ENCODE measurements at regions not wholly inside any gene's neighbourhood (a gene's known extent, or its start where the extent isn't known, plus 50 kb on each side); places are given as distances from the start of the nearest gene placed in this dataset.

DNA sequence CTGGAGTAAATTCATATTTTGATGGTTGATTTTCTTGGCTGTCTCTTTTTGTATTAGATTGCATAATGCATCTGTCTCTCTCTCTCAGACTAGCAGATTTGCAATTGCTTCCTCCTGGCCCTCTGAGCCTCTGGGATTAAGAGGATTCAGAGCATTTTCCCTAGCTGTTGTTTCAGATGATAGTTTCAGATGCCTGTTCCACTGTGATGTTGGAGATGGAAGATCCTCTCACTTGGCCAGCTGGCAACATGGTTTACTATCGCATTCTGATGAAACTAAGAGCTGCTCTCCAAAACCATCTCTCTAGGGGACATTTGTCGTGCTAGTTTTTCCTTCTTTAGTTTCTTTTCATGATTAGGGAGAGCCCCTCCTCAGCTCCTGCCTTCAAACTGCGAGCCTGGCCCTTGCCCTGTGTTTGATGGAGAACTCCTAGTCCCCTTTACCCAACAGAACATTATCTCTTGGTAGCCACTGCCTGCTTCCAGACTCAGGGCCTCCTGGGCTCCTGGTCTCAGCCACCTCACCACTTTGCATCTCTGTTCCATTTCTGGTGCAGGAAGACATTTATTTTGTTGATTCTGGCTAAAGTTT lies 244.6 kb downstream of the B3GLCT start:
- TF ChIP-seq CTCF (IDR thresholded peaks at IDR 0.05; ENCODE audit: low read depth, low read length, missing input control) (no peak), RAD21 (IDR thresholded peaks at IDR 0.05) (no peak), GABPA (IDR thresholded peaks at IDR 0.05 in 1 of 2, conservative IDR thresholded peaks at IDR 0.05 in 1 of 2) (no peak)
- TF ChIP-seq, protein P1, sequence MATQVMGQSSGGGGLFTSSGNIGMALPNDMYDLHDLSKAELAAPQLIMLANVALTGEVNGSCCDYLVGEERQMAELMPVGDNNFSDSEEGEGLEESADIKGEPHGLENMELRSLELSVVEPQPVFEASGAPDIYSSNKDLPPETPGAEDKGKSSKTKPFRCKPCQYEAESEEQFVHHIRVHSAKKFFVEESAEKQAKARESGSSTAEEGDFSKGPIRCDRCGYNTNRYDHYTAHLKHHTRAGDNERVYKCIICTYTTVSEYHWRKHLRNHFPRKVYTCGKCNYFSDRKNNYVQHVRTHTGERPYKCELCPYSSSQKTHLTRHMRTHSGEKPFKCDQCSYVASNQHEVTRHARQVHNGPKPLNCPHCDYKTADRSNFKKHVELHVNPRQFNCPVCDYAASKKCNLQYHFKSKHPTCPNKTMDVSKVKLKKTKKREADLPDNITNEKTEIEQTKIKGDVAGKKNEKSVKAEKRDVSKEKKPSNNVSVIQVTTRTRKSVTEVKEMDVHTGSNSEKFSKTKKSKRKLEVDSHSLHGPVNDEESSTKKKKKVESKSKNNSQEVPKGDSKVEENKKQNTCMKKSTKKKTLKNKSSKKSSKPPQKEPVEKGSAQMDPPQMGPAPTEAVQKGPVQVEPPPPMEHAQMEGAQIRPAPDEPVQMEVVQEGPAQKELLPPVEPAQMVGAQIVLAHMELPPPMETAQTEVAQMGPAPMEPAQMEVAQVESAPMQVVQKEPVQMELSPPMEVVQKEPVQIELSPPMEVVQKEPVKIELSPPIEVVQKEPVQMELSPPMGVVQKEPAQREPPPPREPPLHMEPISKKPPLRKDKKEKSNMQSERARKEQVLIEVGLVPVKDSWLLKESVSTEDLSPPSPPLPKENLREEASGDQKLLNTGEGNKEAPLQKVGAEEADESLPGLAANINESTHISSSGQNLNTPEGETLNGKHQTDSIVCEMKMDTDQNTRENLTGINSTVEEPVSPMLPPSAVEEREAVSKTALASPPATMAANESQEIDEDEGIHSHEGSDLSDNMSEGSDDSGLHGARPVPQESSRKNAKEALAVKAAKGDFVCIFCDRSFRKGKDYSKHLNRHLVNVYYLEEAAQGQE (IDR thresholded peaks at IDR 0.05): no peak
